ENCODE measurements at regions not wholly inside any gene's neighbourhood (a gene's known extent, or its start where the extent isn't known, plus 50 kb on each side); places are given as distances from the start of the nearest gene placed in this dataset.

- ATAC-seq (no peak), DNase-seq (no peak)
- Histone ChIP-seq H3K36me3 (no peaks in the 10 kb centered on the region), H3K27ac (no peak overlapping the region), H3K4me1 (no peaks in the 10 kb centered on the region), H3K4me3 (no peak overlapping the region), H3K9me3 (no peaks in the 10 kb centered on the region), H3K27me3 (no peaks in the 10 kb centered on the region)
- TF ChIP-seq CTCF (IDR thresholded peaks at IDR 0.05), result no peak
- intact Hi-C loops (cut with DNase I), result no loop called here
Observed at GRCh38 chr21:25342816-25343215, 264.5 kb downstream of the MRPL39 start.

GRCh38 chr21:25341981-25342380 lies 265.3 kb downstream of the MRPL39 start:
- intact Hi-C loops (cut with DNase I), result no loop called here
- no peak for TF ChIP-seq CTCF (IDR thresholded peaks at IDR 0.05)
- Histone ChIP-seq H3K9me3 (no peaks in the 10 kb centered on the region), H3K36me3 (no peaks in the 10 kb centered on the region), H3K4me1 (no peaks in the 10 kb centered on the region), H3K27ac (no peak overlapping the region), H3K4me3 (no peak overlapping the region), H3K27me3 (no peaks in the 10 kb centered on the region)
- DNase-seq, result no peak
- no peak for ATAC-seq

- Histone ChIP-seq H3K4me1 (no peaks in the 10 kb centered on the region), H3K27me3 (no peaks in the 10 kb centered on the region), H3K4me3 (no peak overlapping the region), H3K36me3 (no peaks in the 10 kb centered on the region), H3K27ac (no peak overlapping the region), H3K9me3 (no peaks in the 10 kb centered on the region)
- intact Hi-C loops (cut with DNase I), result no loop called here
- DNase-seq, result no peak
- ATAC-seq, result no peak
- TF ChIP-seq CTCF (IDR thresholded peaks at IDR 0.05), result no peak
Observed at GRCh38 chr21:25338415-25338814, 268.9 kb downstream of the MRPL39 start.

- H3K9me3 ChIP-seq, result no peaks in the 10 kb centered on the region
- no peak for DNase-seq
- H3K27me3 ChIP-seq, result no peaks in the 10 kb centered on the region
- H3K36me3 ChIP-seq, result no peaks in the 10 kb centered on the region
- no peak for TF ChIP-seq CTCF (IDR thresholded peaks at IDR 0.05)
- no peak overlapping the region for H3K27ac ChIP-seq
- no peaks in the 10 kb centered on the region for H3K4me1 ChIP-seq
- intact Hi-C loops (cut with DNase I), result no loop called here
- no peak overlapping the region for H3K4me3 ChIP-seq
- no peak for ATAC-seq
Observed at GRCh38 chr21:25334046-25334730, 273.1 kb downstream of the MRPL39 start.

GRCh38 chr21:25331286-25331685 lies 276.0 kb downstream of the MRPL39 start:
- Histone ChIP-seq H3K27me3 (no peaks in the 10 kb centered on the region), H3K9me3 (no peaks in the 10 kb centered on the region), H3K4me1 (no peaks in the 10 kb centered on the region), H3K27ac (no peak overlapping the region), H3K4me3 (no peak overlapping the region), H3K36me3 (no peaks in the 10 kb centered on the region)
- no peak for ATAC-seq
- DNase-seq, result no peak
- no peak for TF ChIP-seq CTCF (IDR thresholded peaks at IDR 0.05)
- intact Hi-C loops (cut with DNase I), result no loop called here
